ENCODE measurements at regions not wholly inside any gene's neighbourhood (a gene's known extent, or its start where the extent isn't known, plus 50 kb on each side); places are given as distances from the start of the nearest gene placed in this dataset.

- TF ChIP-seq CTCF (IDR thresholded peaks at IDR 0.05 in 8 of 11, conservative IDR thresholded peaks at IDR 0.05 in 3 of 11): no peak
- no peak for TF ChIP-seq POLR2A (IDR thresholded peaks at IDR 0.05)
Measured at GRCh38 chr4:18767921-18768320, 746.4 kb upstream of the LCORL start.
